IMR-90 (cell line): ENCODE measurements at regions not wholly inside any gene's neighbourhood (a gene's known extent, or its start where the extent isn't known, plus 50 kb on each side); places are given as distances from the start of the nearest gene placed in this dataset.

Source experiments
- ATAC-seq: fragments of 200-7000 bp; cut with Tn5 transposase; 2 replicates; pipeline ENCODE4 v1.9.1; 2020; ENCODE audit warnings: low read depth, mild to moderate bottlenecking, moderate library complexity
- BruUV-seq: library from RNA; stranded (reverse); fragments of 400-500 nt; replicated peaks from 2 replicates; lab custom pipeline; 2021; lab: Mats Ljungman, UMichigan
- CTCF ChIA-PET: fragments of 300-600 bp; formaldehyde crosslinking; extraction: SDS; loops from one replicate; lab custom pipeline; 2021; ENCODE audit warnings: antibody characterized with exemption; lab: Yijun Ruan, JAX
- POLR2A ChIA-PET: fragments of 300-600 bp; sonication (Branson Sonifier 250); formaldehyde crosslinking; loops from one replicate; lab custom pipeline; 2022; ENCODE audit warnings: antibody characterized with exemption; ENCODE audit not compliant: unreplicated experiment; lab: Charles Lee
- DNase-seq: peaks from one replicate; pipeline ENCODE4 v3.0.0; 2013
- H2AFZ ChIP-seq: replicated peaks from 2 replicates; pipeline ENCODE3; 2013; ENCODE audit warnings: low read length, mild to moderate bottlenecking; ENCODE audit not compliant: poor library complexity
- H2AK5ac ChIP-seq: 2 replicates; pipeline ENCODE4 v1.6.1; 2013; ENCODE audit warnings: low read depth, low read length, inconsistent platforms
- H2AK9ac ChIP-seq: replicated peaks from 2 replicates; pipeline ENCODE3; 2013; ENCODE audit warnings: mild to moderate bottlenecking, low read depth, low read length, moderate library complexity; ENCODE audit not compliant: poor library complexity
- H2BK120ac ChIP-seq: 2 replicates; pipeline ENCODE4 v1.6.1; 2013; ENCODE audit warnings: low read depth, low read length, inconsistent platforms
- H2BK15ac ChIP-seq: 3 replicates; pipeline ENCODE4 v1.6.1; 2013; ENCODE audit warnings: low read depth, low read length, inconsistent platforms
- H2BK20ac ChIP-seq: 2 replicates; pipeline ENCODE4 v1.6.1; 2013; ENCODE audit warnings: low read depth, mild to moderate bottlenecking, inconsistent platforms, low read length, moderate library complexity
- H2BK5ac ChIP-seq: 2 replicates; pipeline ENCODE4 v1.6.1; 2013; ENCODE audit warnings: mild to moderate bottlenecking, low read depth, low read length, inconsistent platforms; ENCODE audit not compliant: poor library complexity, severe bottlenecking
- H3K14ac ChIP-seq: replicated peaks from 2 replicates; pipeline ENCODE4 v1.6.1; 2013; ENCODE audit warnings: low read depth, low read length, inconsistent platforms
- H3K18ac ChIP-seq: 2 replicates; pipeline ENCODE4 v1.6.1; 2013; ENCODE audit warnings: low read depth, low read length, control low read depth
- H3K23ac ChIP-seq: 2 replicates; pipeline ENCODE4 v1.6.1; 2013; ENCODE audit warnings: low read depth, low read length, inconsistent platforms
- H3K27ac ChIP-seq: 2 replicates; pipeline ENCODE4 v1.5.1; 2013; ENCODE audit warnings: mild to moderate bottlenecking, control low read depth, low read length; ENCODE audit not compliant: insufficient read depth
- H3K27me3 ChIP-seq: 2 replicates; pipeline ENCODE4 v1.6.1; 2013; ENCODE audit warnings: low read length; ENCODE audit not compliant: control insufficient read depth, insufficient read depth
- H3K36me3 ChIP-seq: 2 replicates; pipeline ENCODE4 v1.6.1; 2013; ENCODE audit warnings: low read length, mixed read lengths; ENCODE audit not compliant: control insufficient read depth, insufficient read depth
- H3K4ac ChIP-seq: 2 replicates; pipeline ENCODE4 v1.6.1; 2013; ENCODE audit warnings: low read depth, low read length, inconsistent platforms
- H3K4me1 ChIP-seq: 2 replicates; pipeline ENCODE4 v1.6.1; 2013; ENCODE audit warnings: low read length, mixed read lengths; ENCODE audit not compliant: control insufficient read depth, insufficient read depth
- H3K4me2 ChIP-seq: 2 replicates; pipeline ENCODE4 v1.6.1; 2013; ENCODE audit warnings: low read depth, mild to moderate bottlenecking, control low read depth, low read length, moderate library complexity
- H3K4me3 ChIP-seq: 2 replicates; pipeline ENCODE4 v1.5.1; 2013; ENCODE audit warnings: low read depth, mild to moderate bottlenecking, control low read depth, low read length, moderate library complexity; ENCODE audit not compliant: insufficient read depth
- H3K56ac ChIP-seq: 2 replicates; pipeline ENCODE4 v1.6.1; 2013; ENCODE audit warnings: low read length, inconsistent platforms; ENCODE audit not compliant: insufficient read depth; ENCODE audit errors: extremely low read depth
- H3K79me1 ChIP-seq, 2 experiments: 2 replicates each; pipeline ENCODE4 v1.6.1; 2013; ENCODE audit warnings: low read length in 2 of 2, inconsistent platforms in 1 of 2, low read depth in 1 of 2
- H3K9ac ChIP-seq: 2 replicates; pipeline ENCODE4 v1.6.1; 2013; ENCODE audit warnings: low read depth, low read length, control low read depth
- H3K9me1 ChIP-seq: 2 replicates; pipeline ENCODE4 v1.6.1; 2013; ENCODE audit warnings: low read length, inconsistent platforms; ENCODE audit not compliant: insufficient read depth
- H3K9me3 ChIP-seq: 2 replicates; pipeline ENCODE4 v1.6.1; 2013; ENCODE audit warnings: low read length; ENCODE audit not compliant: control insufficient read depth, insufficient read depth
- H4K20me1 ChIP-seq: 2 replicates; pipeline ENCODE4 v1.6.1; 2013; ENCODE audit warnings: low read length, inconsistent platforms; ENCODE audit not compliant: insufficient read depth
- H4K5ac ChIP-seq: 2 replicates; pipeline ENCODE4 v1.6.1; 2013; ENCODE audit warnings: mild to moderate bottlenecking, low read depth, low read length, control low read depth
- H4K8ac ChIP-seq, 2 experiments: 2 replicates each; pipeline ENCODE4 v1.6.1; 2013; ENCODE audit warnings: low read depth in 2 of 2, low read length in 2 of 2, control low read depth in 1 of 2, inconsistent platforms in 1 of 2
- H4K91ac ChIP-seq: 2 replicates; pipeline ENCODE4 v1.6.1; 2013; ENCODE audit warnings: low read depth, low read length, inconsistent platforms; ENCODE audit not compliant: insufficient read depth
- BHLHE40 ChIP-seq: fragments of 150-350 bp; IDR thresholded peaks from 2 replicates; pipeline ENCODE4 v1.6.1; 2016; ENCODE audit warnings: mild to moderate bottlenecking, low read depth, low read length
- CEBPB ChIP-seq: IDR thresholded peaks from 2 replicates; pipeline ENCODE4 v1.6.1; 2012; ENCODE audit warnings: low read depth, low read length, improper control_type of control experiment
- CHD1 ChIP-seq: IDR thresholded peaks from 2 replicates; pipeline ENCODE4 v1.6.1; 2012; ENCODE audit warnings: low read depth, low read length, improper control_type of control experiment
- CTCF ChIP-seq: conservative IDR thresholded peaks from 2 replicates; pipeline ENCODE4 v1.5.1; 2012; ENCODE audit warnings: mild to moderate bottlenecking, low read depth, low read length, improper control_type of control experiment
- ELK1 ChIP-seq: fragments of 150-350 bp; IDR thresholded peaks from 2 replicates; pipeline ENCODE4 v1.6.1; 2016; ENCODE audit warnings: low read depth, mild to moderate bottlenecking, low read length, moderate library complexity, borderline replicate concordance
- FOS ChIP-seq: fragments of 150-350 bp; IDR thresholded peaks from 2 replicates; pipeline ENCODE4 v1.6.1; 2016; ENCODE audit warnings: low read depth, low read length
- MAFK ChIP-seq: IDR thresholded peaks from 2 replicates; pipeline ENCODE4 v1.6.1; 2012; ENCODE audit warnings: low read depth, low read length, improper control_type of control experiment
- MAZ ChIP-seq: IDR thresholded peaks from 2 replicates; pipeline ENCODE4 v1.6.1; 2012; ENCODE audit warnings: low read depth, mild to moderate bottlenecking, low read length, improper control_type of control experiment, moderate library complexity, borderline replicate concordance
- MXI1 ChIP-seq: IDR thresholded peaks from 2 replicates; pipeline ENCODE4 v1.6.1; 2012; ENCODE audit warnings: low read depth, mild to moderate bottlenecking, low read length, moderate library complexity, borderline replicate concordance
- NFE2L2 ChIP-seq: fragments of 150-350 bp; IDR thresholded peaks from 2 replicates; pipeline ENCODE4 v1.6.1; 2016; ENCODE audit warnings: low read depth, mild to moderate bottlenecking, low read length
- POLR2A ChIP-seq: IDR thresholded peaks from 2 replicates; pipeline ENCODE4 v1.6.1; 2012; ENCODE audit warnings: mild to moderate bottlenecking, low read depth, low read length
- RAD21 ChIP-seq: IDR thresholded peaks from 2 replicates; pipeline ENCODE4 v1.6.1; 2012; ENCODE audit warnings: low read length, improper control_type of control experiment
- RCOR1 ChIP-seq: IDR thresholded peaks from 2 replicates; pipeline ENCODE4 v1.6.1; 2012; ENCODE audit warnings: mild to moderate bottlenecking, low read length, improper control_type of control experiment; ENCODE audit not compliant: insufficient replicate concordance
- RFX5 ChIP-seq: IDR thresholded peaks from 2 replicates; pipeline ENCODE4 v1.8.0; 2012; ENCODE audit warnings: low read depth, mild to moderate bottlenecking, low read length, moderate library complexity
- SMC3 ChIP-seq: fragments of 150-350 bp; IDR thresholded peaks from 2 replicates; pipeline ENCODE4 v1.6.1; 2016; ENCODE audit warnings: low read depth, mild to moderate bottlenecking, antibody characterized with exemption, low read length, moderate library complexity
- WGBS, 2 experiments: methylation state at CpG; one replicate each; pipeline versions ENCODE4 v1.1.5 to v1.1.7; 2013; ENCODE audit warnings: missing lambda C conversion rate in 2 of 2; ENCODE audit not compliant: insufficient read length in 1 of 2; ENCODE audit errors: extremely low coverage in 2 of 2; 5-methylcytosine and 5-hydroxymethylcytosine counted together
- dilution Hi-C: fragments of 300-500 bp; cut with HindIII; formaldehyde crosslinking; loops from one replicate; pipeline ENCODE4 v1.14.3; 2018; ENCODE audit warnings: low sequenced_read_pairs; ENCODE audit not compliant: unreplicated experiment
- in situ Hi-C: fragments of 300-500 bp; cut with MboI; formaldehyde crosslinking; loops from 3 replicates; pipeline ENCODE4 v1.14.3; 2019; ENCODE audit warnings: low sequenced_read_pairs, inconsistent platforms, mixed read lengths
- intact Hi-C: fragments of 100-400 bp; cut with micrococcal nuclease; formaldehyde crosslinking; loops from 2 replicates; pipeline ENCODE4 v1.10.0; 2022
- TF ChIP-seq, protein P1 (sequence below): fragments of 150-350 bp; IDR thresholded peaks from 2 replicates; pipeline ENCODE4 v1.6.1; 2017; ENCODE audit warnings: mild to moderate bottlenecking, antibody characterized with exemption, low read length, low read depth

DNA sequence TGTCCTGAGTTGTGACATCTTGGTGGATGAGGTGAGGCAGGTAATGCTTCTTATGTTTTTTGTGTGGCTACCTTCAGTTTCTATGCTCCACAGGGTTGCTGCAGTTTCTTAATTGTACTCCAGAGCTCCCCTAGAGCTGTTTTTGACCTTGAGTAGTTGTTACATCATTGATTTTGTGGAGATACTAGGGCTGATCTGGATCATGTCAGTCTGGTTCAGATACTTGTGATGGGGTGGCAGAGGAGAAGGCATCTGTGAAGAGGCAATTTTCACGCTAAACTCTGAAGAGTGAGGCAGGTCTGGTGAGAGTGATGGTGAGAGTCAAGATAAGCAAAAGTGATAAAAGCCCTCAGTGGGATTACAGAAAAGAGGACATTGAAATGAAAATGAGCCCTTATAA, 1180.2 kb downstream of the RAPGEF2 start:
- no peak for TF ChIP-seq RCOR1
- TF ChIP-seq MXI1, result no peak
- TF ChIP-seq POLR2A, result no peak
- no peak for TF ChIP-seq NFE2L2
- TF ChIP-seq, protein P1, sequence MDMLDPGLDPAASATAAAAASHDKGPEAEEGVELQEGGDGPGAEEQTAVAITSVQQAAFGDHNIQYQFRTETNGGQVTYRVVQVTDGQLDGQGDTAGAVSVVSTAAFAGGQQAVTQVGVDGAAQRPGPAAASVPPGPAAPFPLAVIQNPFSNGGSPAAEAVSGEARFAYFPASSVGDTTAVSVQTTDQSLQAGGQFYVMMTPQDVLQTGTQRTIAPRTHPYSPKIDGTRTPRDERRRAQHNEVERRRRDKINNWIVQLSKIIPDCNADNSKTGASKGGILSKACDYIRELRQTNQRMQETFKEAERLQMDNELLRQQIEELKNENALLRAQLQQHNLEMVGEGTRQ, result no peak
- TF ChIP-seq RAD21, result no peak
- TF ChIP-seq ELK1, result no peak
- TF ChIP-seq CTCF, result no peak
- no peak for TF ChIP-seq BHLHE40
- TF ChIP-seq CEBPB, result no peak
- no peak for TF ChIP-seq MAZ
- no peak for TF ChIP-seq MAFK
- no peak for TF ChIP-seq RFX5
- TF ChIP-seq CHD1, result no peak
- no peak for TF ChIP-seq FOS
- TF ChIP-seq SMC3, result no peak
- Histone ChIP-seq H2BK120ac (no peak overlapping the region), H3K4ac (no peak overlapping the region), H3K27ac (no peak overlapping the region), H4K5ac (no peak overlapping the region), H3K79me1 (no peaks in the 10 kb centered on the region), H2AFZ (no peak overlapping the region), H3K4me2 (no peak overlapping the region), H4K20me1 (no peaks in the 10 kb centered on the region), H2BK5ac (no peak overlapping the region), H4K91ac (no peak overlapping the region), H3K14ac (no peak overlapping the region), H3K4me3 (no peak overlapping the region), H3K23ac (no peak overlapping the region), H3K27me3 (no peaks in the 10 kb centered on the region), H4K8ac (no peak overlapping the region), H3K4me1 (no peaks in the 10 kb centered on the region), H3K36me3 (no peaks in the 10 kb centered on the region), H2BK20ac (no peak overlapping the region), H3K9me3 (no peaks in the 10 kb centered on the region), H2BK15ac (no peak overlapping the region), H2AK9ac (no peak overlapping the region), H3K9me1 (no peaks in the 10 kb centered on the region), H3K56ac (no peak overlapping the region), H2AK5ac (no peak overlapping the region), H3K18ac (no peak overlapping the region), H3K9ac (no peak overlapping the region)
- dilution Hi-C loops, result no loop called here
- intact Hi-C loops, result no loop called here
- ATAC-seq (no peak), DNase-seq (no peak)
- WGBS, 2 experiments, result 11% methylated on average over 1 of the region's 1 CpG; no CpG with 5 or more reads in 1 of the 2 experiments
- in situ Hi-C loops, result no loop called here
- no TSS peak for BruUV-seq
- CTCF ChIA-PET, result no interaction called here
- POLR2A ChIA-PET, result no interaction called here
